ENCODE measurements at regions not wholly inside any gene's neighbourhood (a gene's known extent, or its start where the extent isn't known, plus 50 kb on each side); places are given as distances from the start of the nearest gene placed in this dataset.
"Not testable (repeated sequence)": the region's sequence is repeated elsewhere in the genome, so short reads cannot be mapped to it uniquely, and the experiment has no call there.

DNA sequence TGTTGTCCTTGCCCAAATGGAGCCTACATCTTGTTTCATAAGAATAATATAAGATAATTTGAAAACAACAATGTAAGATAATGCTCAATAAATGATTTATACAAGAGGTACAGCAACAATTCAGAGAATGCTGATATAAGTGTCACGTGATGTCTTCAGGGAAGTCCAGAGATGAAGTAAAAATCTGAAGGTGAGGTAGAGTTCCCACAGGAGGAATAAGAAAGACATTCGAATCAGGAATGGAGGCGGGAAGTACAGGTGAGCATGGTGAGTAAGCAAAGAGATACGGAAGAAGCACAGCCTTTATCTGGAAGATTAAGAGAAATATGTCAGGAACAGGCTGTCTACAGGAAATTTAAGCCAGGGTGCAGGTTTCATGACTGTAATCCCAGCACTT is 165.9 kb upstream of the MARCKS start:
- FAIRE-seq (no peak), DNase-seq (ENCODE audit: insufficient read length, low spot score) (no peak)

DNA sequence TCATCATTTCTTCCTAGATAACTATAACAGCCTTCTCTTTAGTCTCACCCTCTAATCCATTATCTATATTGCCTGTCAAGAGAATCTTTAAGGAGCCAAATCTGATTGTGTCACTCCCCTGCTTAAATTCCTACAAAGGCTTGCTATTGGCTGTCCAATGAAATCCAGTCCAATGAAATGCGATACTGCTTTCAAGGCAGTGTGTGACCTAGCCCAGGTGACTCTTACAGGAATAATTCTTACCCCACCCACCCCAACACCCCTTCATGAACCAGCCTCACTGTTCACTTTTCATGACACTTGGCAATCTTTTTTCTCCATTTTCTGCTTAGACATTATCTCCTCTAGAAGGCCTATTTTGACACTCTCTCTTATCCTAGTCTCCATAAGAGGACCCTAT is 163.3 kb upstream of the MARCKS start:
- FAIRE-seq, result no peak

DNA sequence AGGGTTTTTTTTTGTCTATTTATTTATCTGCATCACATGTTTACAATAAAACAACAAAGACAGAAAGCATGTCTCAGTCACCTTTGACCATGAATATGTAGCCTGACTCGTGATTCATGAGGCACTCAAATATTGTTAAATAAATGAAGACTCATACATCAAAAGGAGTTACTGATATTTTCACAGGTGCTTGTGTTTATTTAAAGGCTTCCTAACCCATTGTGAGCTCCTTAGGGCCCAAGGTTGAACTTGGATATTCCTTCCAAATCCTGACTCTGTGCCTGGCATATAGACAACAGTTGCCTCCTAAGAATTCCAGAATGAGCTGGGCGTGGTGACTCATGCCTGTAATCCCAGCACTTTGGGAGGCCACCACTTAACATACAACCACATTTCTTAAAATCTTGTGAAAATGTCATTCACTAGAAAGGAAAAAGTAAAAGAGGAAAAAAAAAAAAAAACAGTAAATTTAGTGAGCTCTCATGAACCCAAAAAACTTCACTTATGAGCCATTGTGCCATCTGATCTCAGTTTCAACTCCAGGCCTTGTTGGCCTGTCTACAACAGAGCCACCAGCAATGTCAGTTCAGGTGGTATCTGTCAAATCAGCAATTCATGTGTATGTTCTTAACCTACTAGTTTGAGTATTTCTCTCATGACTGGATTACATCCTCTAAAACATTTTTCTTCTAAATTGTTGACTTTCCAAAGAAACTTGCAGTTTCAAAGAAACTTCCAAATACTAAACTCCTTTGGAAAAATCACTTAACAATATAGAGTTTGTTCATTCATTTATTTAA is 162.7 kb upstream of the MARCKS start:
- FAIRE-seq (no peak), DNase-seq (ENCODE audit: insufficient read length, low spot score) (no peak)

More for the DNA sequence above, 163.3 kb upstream of the MARCKS start:
- DNase-seq (ENCODE audit: insufficient read length, low spot score), result no peak

DNA sequence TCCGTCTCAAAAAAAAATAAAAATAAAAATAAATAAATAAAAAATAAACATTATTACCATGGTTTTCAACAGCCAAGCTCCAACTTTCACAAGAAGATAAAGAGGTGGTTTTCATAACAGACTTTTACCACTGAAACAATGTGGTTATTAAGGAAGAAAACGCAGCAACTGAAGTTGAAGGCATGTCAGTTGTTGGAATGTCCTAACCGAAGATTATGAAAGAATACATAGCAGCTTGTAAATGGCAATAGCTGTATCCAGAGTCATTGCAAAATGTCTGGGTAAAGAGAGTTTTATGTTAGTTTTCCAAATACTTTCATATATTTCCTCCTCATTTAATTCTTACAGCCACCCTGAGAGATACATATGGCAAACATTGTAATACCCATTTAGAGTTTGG is 161.6 kb upstream of the MARCKS start:
- FAIRE-seq (no peak), DNase-seq (ENCODE audit: insufficient read length, low spot score) (no peak)

DNA sequence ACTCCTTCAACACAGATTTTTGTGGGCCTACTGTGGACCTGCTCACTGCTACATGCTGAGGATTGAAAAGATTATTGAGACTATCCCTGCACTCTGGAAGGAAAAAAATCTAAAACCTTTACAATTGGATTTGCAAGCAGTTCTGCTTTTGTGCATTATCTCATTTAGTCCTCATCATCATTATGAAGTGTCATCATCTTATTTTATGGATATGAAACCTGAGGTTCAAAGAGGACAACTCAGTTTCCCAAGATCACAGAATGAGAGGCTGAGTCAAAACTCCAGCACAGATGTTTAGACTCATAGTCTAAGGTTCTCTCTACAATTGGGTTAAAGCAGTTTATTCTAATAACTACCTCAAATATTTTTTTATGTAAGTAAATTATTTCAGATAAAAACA is 160.2 kb upstream of the MARCKS start:
- FAIRE-seq (peak; percentile 45), DNase-seq (ENCODE audit: insufficient read length, low spot score) (no peak)

DNA sequence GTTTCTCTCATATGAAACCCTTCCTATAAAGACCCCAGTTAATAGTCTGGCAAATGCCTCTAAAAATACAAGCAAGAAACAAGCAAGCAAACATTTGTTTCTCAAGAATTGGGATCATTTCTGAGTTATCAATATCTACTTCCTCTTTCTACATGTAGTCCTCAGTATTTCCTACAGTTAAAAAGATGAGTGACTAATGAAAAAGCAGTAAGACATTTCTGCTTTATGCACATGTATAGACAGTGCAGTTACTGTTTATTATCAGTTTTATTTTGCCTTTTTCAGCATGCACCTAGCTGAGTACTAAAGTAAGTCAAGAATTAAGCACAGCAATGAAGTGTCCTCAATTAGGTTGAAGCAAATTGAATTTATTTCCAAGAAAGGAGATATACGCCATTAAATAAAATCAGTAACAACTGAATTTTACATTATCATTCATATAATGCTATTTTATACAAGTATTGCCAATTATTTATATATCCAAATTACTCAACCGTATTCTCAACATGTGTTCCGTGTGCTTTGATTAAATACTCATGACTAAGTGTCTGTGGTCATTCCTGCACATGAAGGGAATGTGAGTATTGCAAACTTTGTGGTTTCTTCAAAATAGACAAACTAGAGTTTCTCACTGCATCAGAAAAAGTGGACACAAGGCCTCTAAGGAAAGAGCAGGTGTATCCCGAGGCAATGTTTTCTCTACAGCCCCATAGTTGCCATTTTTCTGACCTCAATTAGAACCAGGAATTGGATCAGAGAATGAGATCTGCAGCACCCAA is 159.3 kb upstream of the MARCKS start:
- FAIRE-seq (no peak), DNase-seq (ENCODE audit: insufficient read length, low spot score) (no peak)

DNA sequence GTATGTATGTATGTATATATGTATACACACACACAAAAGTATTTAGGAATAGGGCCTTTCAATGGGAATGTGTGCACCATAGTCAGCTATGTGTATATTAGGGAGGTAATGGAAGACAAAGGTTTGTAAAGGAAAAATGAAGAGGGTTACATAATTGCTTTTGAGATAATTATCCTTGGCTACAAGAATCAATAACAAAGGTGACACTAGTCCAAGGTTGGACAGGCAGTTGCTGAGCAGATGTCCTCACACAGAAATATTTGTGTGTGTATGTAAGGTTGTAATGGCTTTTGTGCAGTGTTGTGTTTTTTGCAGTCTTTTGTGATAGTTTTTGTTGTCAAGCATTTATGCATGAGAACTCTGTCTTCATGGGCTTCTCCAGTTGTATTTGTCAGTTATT is 157.9 kb upstream of the MARCKS start:
- no peak for FAIRE-seq

DNA sequence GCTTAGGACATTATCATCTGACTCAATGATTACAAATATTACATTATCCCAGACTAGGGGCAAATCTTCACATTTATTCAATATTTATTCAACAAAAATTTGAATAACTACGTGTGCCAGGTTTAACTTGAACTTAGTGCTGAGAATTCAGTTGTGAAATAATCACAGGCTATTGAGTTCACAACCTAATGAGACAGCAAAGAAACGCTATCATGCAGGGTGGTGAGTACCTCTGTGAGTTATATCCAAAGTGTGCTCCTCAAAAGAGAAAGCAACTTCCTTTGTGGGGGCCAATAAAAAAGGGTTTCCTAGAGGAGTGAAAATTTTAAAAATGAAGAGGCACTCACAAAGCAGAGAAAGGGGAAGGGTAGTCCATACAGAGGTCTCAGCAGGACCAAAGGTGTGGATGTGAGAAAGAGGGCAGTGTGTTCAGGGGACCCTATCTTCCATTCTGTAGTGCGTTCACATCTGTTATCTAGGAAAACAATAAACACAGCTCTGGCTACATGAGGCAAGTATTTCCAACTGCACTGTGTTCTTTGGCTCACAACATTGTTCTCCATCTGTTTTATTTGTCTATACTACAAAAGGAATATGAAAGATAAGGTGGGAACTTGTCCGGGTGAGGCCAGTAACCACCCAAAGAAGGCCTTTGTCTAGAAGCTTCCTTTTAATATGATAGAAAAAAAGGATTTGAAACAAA is 155.4 kb upstream of the MARCKS start:
- no peak for FAIRE-seq
- DNase-seq (ENCODE audit: insufficient read length, low spot score), result no peak

More for the DNA sequence above, 157.9 kb upstream of the MARCKS start:
- DNase-seq (ENCODE audit: insufficient read length, low spot score), result no peak

DNA sequence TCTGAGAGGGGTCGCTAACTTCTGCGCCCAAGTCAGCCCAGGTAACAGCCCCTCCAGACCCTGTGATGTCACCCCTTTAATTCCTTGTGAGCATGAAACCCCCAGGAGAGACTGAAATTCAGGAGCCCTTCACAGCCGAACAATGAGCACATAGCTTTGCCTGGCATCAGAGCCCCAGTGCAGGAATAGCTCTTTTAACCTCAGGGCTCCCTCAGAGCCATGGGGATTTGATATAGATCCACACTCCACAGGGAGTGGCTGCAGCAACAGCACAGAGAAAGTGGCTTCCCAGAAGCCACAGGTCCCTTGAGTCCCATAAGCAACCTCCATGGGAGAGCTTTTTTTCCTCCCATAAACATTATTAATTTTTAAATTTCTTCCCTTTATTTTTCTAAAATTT is 150.0 kb upstream of the MARCKS start:
- no peak for DNase-seq (ENCODE audit: insufficient read length, low spot score)

DNA sequence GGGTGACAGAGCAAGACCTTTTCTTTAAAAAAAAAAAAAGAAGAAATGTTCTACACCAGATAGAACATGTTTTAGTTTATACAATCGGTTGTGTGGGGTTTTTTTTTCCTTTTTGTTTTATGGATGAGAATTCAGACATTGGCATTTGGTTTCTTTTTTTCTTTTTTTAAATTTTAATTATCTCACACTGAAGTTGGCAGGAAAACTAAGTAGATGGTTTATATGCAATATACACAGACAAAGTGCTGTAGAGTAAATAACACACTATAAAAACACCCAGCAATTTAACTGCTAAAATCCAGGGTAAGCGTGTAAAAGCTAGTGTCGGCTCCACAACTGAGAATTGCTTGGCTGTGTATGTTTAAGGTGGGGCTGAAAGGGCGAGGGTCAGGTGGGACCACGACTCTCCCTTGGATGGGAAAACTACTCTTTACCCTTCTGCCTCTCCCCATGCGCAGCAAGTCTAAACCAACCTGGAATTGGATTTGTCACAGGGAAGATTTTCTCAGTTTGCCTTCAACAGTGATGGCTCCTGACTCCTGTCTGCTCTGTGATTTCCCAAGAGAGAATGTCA is 147.1 kb upstream of the MARCKS start:
- DNase-seq (ENCODE audit: insufficient read length, low spot score), result no peak
- no peak for FAIRE-seq

More for the DNA sequence above, 150.0 kb upstream of the MARCKS start:
- no peak for FAIRE-seq

DNA sequence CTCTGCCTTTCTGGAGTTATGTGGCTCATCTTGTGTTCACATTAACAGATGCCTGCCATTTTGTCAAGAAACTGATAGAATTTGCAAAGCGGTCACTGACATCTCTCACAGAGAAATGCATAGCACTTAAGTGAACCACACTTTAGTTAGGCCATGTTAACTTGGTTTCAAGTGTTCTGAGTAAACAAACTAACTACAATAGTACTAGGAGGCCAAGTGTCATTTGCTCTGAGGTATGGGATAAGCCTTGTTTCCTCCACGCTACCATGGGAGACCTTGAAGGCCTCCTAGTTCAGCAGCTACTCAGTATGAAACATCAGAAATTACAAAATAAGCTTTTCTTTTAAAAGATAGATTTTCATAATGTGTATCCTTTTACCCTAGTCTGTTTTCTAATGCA is 143.5 kb upstream of the MARCKS start:
- FAIRE-seq (no peak), DNase-seq (ENCODE audit: insufficient read length, low spot score) (no peak)

DNA sequence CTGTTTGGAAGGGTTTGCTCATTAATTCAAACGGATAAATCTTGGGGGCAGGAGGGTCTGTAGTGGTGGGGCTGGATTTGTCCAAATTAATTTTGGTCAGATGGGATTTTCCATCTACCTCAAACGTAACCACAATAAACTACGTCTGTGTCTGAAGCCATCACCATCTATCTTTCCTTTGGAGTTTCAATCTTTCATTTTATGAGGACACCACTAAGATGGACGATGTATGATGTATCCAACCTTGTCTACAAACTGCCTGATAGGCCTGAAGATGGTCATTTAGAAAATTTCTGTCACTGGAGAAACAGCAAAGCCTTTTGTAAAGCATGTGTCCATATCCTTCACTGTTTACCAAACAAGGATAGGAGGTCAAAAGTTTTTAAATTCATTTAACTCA is 138.6 kb upstream of the MARCKS start:
- peak; percentile 33 for FAIRE-seq
- DNase-seq (ENCODE audit: insufficient read length, low spot score), result no peak

DNA sequence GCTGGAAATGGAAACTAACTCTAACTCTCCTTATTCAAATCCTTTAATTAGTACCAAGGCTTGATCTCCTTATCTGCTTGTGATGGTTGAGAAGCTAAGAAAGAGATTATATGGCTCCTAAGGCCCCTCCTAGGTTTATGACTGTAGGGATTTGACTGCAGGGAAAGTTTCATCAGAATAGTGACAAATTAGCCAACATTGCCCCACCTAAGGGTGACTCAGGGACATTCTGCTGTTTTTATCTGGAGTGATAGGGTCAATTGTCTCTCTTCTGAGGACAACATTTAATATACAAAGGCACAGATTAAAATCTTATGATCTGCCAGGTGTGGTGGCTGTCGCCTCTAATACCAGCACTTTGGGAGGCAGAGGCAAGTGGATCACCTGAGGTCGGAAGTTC is 138.1 kb upstream of the MARCKS start:
- FAIRE-seq, result no peak
- DNase-seq (ENCODE audit: insufficient read length, low spot score), result no peak

DNA sequence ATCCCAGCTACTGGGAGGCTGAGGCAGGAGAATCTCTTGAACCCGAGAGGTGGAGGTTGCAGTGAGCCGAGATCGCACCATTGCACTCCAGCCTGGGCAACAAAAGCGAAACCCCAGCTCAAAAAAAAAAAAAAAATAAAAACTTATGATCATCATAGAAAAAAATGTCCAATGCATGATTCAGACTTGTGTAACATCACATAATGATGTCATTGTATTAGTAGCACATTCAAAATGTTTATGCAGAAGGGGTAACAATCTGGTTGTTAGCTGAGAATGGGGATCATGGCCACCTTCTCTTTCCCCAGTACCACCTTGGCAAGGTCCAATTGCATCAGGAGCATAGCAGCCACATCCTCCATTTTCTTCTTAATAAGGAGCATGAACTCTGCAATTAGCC is 137.6 kb upstream of the MARCKS start:
- FAIRE-seq, result no peak
- DNase-seq (ENCODE audit: insufficient read length, low spot score), result no peak

DNA sequence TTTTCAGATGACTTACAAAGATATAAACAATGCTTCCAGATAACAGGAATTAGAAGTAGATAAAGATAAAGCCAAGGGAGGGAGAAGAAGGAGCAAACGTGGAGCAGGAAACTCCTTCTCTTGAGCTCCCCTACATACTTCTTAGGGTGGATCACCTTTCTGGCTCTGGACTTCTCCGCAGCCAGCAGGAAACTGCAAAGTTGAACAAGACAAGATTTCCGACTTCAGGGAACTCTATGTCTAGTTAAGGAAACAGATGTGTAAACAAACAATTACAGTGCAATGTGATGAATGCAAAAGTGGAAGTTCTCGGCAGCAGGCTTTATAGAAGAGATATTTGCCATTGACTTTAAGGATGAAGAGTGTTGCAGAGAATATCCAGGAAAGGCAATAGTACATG is 134.0 kb upstream of the MARCKS start:
- DNase-seq (ENCODE audit: insufficient read length, low spot score), result no peak
- no peak for FAIRE-seq

DNA sequence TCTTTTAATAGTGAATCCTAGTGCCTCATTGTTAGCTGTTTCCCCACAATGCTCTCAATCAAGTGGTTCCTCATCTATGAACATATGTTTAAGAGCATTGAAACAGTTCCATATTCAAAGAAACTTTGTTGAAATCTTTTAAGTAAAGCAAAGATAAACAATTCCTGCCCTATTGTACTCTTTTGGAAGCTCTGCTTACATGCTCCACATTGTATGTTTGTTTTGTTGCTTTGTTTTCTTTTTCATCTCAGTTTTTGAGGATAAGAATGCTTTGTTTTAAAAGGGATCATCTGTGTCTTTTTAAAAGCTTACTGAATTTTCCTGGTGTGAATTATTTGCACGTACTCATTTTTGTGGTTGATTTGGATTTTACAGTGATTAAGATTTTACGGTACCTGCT is 132.2 kb upstream of the MARCKS start:
- not testable (repeated sequence) for FAIRE-seq; DNase-seq (ENCODE audit: insufficient read length, low spot score)

DNA sequence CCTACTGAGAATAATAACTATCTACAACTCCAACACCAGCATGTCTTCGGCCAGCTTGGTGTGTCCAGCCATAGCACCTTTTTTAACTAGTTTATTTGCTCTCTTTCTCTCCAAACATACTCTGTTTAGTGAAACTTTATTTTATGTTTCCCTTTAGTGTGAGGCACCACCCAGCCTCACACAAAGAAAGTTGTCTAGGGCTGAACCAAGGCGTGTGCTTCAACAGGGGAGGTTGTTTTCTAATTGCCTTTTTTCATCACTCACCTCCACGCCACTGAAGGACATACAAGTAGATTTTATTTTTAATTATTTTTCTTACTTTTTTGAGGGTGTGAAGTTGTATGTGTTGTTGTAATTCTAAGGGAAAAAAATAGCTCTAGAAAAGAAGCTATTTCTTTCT is 125.6 kb upstream of the MARCKS start:
- DNase-seq (ENCODE audit: insufficient read length, low spot score), result no peak

DNA sequence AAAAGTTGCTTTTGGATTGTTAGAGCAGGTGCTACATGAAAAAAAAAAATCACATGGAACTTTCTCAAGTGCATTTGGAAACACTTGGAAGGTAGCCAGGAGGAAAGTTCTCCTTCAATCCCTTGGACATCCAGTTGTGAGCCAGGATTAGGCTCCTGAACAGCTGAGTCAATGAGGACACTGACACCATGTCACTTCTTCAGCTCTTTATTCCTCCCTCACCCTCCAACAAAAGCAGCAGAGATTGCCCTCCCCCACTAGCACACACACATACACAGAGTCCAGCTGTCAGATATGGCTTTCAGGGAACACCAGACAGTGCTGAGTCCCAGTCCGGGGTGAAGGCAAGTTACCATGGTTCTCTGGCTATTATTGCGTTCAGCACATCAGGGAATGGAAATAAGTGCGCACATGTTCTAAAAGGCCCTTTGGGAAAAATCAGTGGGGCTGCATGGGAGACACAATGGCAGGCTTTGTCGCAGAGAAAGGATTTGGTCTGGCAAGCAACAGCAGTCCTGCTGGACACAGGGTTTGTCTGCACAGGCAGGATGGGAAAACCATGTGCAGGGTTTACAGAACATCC is 124.7 kb upstream of the MARCKS start:
- no peak for FAIRE-seq

More for the DNA sequence above, 125.6 kb upstream of the MARCKS start:
- FAIRE-seq, result no peak

DNA sequence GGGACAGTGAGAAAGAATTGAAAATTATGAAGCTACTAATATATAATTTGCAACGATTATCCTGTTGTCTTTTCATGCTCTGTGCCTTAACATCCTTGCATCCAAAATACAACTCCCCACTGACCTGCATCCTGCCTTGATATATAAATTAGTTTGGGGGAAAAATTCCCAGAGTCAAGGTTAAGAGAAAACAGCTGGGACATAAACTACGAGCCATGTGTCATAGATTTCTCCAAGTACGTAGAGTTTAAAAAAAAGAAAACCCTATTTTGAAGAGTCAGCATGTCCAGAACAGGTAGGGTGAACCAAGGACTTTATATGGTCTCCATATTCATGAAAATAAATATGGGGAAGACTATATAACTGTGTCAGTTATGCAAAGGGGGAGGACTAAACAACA is 123.8 kb upstream of the MARCKS start:
- FAIRE-seq (no peak), DNase-seq (ENCODE audit: insufficient read length, low spot score) (no peak)

More for the DNA sequence above, 124.7 kb upstream of the MARCKS start:
- DNase-seq (ENCODE audit: insufficient read length, low spot score), result no peak

DNA sequence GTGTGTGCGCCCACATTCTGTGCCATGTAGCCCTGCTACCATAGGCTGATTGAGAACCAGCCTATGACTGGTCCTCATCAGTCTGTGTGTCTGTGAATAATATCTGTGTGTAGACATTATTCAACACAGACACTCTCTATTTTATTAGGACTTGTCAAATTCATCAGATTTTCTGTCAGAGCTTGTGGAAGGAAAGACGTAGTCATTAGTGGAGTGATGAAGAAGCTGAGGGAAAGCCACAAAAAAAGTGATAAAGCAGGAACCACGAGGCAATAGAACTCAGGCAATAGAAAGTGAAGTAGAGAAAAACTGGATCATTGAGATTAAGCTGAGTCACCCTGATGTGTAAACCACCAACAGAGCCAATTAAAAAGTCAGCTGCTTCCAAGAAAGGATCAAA is 122.2 kb upstream of the MARCKS start:
- FAIRE-seq (no peak), DNase-seq (ENCODE audit: insufficient read length, low spot score) (no peak)

DNA sequence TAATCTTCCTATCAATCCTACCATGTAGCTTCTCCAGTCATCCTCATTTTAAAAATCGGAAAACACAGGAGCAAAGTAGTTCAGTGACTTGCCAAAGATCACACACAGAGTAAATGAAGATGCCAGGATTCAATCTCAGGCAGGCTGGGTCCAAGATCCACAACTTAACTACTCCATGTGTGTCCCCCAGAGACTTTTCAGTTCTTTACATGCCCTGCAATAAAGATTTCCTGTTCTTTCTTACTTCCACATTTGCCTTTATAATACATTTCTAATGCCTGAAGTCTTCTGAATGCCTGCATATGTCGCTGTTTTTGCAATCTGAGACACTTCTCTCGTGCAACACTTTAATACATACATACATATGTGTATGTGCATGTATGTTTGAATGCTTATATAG is 121.7 kb upstream of the MARCKS start:
- FAIRE-seq (no peak), DNase-seq (ENCODE audit: insufficient read length, low spot score) (no peak)

All from GM19239 (cell line).